ENCODE measurements at regions not wholly inside any gene's neighbourhood (a gene's known extent, or its start where the extent isn't known, plus 50 kb on each side); places are given as distances from the start of the nearest gene placed in this dataset.

DNA sequence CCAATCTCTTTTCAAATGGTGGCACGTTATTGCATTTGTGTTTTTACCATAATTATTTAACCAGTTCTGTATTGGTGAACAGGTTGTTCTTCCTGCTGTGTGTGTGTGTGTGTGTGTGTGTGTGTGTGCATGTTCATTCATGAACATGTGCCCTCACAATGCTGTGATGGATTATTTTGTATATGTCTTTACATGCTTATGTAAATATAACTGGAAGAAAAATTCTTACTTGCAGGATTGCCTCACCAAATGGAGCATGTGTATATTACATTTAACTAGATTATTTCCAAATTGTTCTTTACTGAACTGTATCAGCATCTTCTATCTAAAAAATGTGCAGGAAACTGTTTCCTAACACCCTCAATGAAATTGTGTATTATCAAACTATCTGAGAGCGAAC lies 175.2 kb upstream of the ZPLD1 start:
- Histone ChIP-seq H3K27me3 (replicated peaks; ENCODE audit: control insufficient read depth, insufficient read depth, low read length) (no peaks in the 10 kb centered on the region), H3K36me3 (ENCODE audit: control insufficient read depth, insufficient read depth, low read length) (no peaks in the 10 kb centered on the region), H3K9me3 (no peaks in the 10 kb centered on the region), H3K4me1 (no peaks in the 10 kb centered on the region), H3K4me3 (ENCODE audit: low read depth, low read length) (no peak overlapping the region)
- intact Hi-C loops (cut with micrococcal nuclease; ENCODE audit: unreplicated experiment) = no loop called here
- POLR2A ChIA-PET = no interaction called here
- H3K4me1 Mint-ChIP-seq (ENCODE audit: low read depth, unreplicated experiment) = no peaks in the 10 kb centered on the region
- no peaks in the 10 kb centered on the region for H3K36me3 Mint-ChIP-seq (ENCODE audit: insufficient read depth, unreplicated experiment)
- H3K4me3 Mint-ChIP-seq (ENCODE audit: unreplicated experiment) = no peak overlapping the region
- no peak overlapping the region for H3K27ac Mint-ChIP-seq (ENCODE audit: unreplicated experiment)
- H3K9me3 Mint-ChIP-seq (ENCODE audit: unreplicated experiment) = no peaks in the 10 kb centered on the region
- TF ChIP-seq, protein P1, sequence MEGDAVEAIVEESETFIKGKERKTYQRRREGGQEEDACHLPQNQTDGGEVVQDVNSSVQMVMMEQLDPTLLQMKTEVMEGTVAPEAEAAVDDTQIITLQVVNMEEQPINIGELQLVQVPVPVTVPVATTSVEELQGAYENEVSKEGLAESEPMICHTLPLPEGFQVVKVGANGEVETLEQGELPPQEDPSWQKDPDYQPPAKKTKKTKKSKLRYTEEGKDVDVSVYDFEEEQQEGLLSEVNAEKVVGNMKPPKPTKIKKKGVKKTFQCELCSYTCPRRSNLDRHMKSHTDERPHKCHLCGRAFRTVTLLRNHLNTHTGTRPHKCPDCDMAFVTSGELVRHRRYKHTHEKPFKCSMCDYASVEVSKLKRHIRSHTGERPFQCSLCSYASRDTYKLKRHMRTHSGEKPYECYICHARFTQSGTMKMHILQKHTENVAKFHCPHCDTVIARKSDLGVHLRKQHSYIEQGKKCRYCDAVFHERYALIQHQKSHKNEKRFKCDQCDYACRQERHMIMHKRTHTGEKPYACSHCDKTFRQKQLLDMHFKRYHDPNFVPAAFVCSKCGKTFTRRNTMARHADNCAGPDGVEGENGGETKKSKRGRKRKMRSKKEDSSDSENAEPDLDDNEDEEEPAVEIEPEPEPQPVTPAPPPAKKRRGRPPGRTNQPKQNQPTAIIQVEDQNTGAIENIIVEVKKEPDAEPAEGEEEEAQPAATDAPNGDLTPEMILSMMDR (IDR thresholded peaks at IDR 0.05; ENCODE audit: insufficient read depth in 1 of 2, low read depth in 1 of 2, low read length in 1 of 2, severe bottlenecking in 1 of 2, unreplicated experiment in 1 of 2) = no peak
- no peak for DNase-seq
- CTCF ChIA-PET = no interaction called here
- no TSS peak for BruUV-seq (replicated peaks)
- H3K27me3 Mint-ChIP-seq (ENCODE audit: insufficient read depth, unreplicated experiment) = peaks cover 3% of the 10 kb centered on the region

DNA sequence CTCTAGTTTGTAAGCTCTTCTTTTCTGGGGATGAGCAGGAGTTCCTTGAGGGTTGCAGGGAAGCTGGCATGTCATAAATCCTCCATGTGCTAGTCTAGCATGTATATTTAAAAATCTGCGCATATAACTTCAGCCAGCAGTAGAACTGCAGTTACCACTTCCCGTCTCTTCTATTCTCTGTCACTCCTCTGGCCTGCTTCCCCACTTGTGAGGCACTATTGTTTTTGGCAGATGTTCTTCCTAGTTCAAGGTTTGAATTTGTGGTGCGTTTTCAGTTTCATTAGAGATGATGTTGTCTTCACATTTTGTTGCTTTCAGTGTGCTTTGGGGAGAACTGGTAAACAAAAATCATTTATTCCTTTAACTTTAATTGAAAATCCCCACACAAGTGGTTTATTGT lies 169.1 kb upstream of the ZPLD1 start:
- Mint-ChIP-seq H3K36me3 (ENCODE audit: insufficient read depth, unreplicated experiment) (no peaks in the 10 kb centered on the region), H3K27ac (ENCODE audit: unreplicated experiment) (no peak overlapping the region), H3K4me1 (ENCODE audit: low read depth, unreplicated experiment) (no peaks in the 10 kb centered on the region), H3K4me3 (ENCODE audit: unreplicated experiment) (no peak overlapping the region), H3K27me3 (ENCODE audit: insufficient read depth, unreplicated experiment) (no peaks in the 10 kb centered on the region), H3K9me3 (ENCODE audit: unreplicated experiment) (no peaks in the 10 kb centered on the region)
- BruUV-seq (replicated peaks) = no TSS peak
- intact Hi-C loops (cut with micrococcal nuclease; ENCODE audit: unreplicated experiment) = no loop called here
- no peak for DNase-seq
- CTCF ChIA-PET = no interaction called here
- Histone ChIP-seq H3K4me1 (no peaks in the 10 kb centered on the region), H3K27me3 (replicated peaks; ENCODE audit: control insufficient read depth, insufficient read depth, low read length) (no peaks in the 10 kb centered on the region), H3K36me3 (ENCODE audit: control insufficient read depth, insufficient read depth, low read length) (no peaks in the 10 kb centered on the region), H3K9me3 (no peaks in the 10 kb centered on the region), H3K4me3 (ENCODE audit: low read depth, low read length) (no peak overlapping the region)
- POLR2A ChIA-PET = no interaction called here
- TF ChIP-seq, protein P1 (IDR thresholded peaks at IDR 0.05; ENCODE audit: insufficient read depth in 1 of 2, low read depth in 1 of 2, low read length in 1 of 2, severe bottlenecking in 1 of 2, unreplicated experiment in 1 of 2) = no peak

DNA sequence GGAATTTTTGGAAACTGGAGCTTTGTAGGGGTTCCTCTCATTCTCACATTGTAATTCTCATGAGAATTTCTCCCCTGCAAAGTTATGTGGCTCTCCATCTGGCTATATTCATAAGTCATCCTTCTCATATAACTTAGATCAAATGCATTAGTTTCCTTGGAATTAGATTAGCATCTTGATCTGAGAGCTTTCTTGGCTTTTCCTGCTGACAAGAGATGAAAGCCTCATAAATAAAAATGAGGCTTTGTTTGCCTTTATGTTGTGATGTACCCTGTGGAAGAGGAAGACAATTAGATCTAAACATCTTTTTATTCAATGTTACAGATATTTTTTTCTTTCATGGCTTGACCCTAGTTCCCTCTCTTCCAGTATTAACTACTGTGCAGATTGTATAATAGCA lies 165.4 kb upstream of the ZPLD1 start:
- H3K9me3 ChIP-seq = no peaks in the 10 kb centered on the region
- POLR2A ChIA-PET = no interaction called here
- H3K4me3 ChIP-seq (ENCODE audit: low read depth, low read length) = no peak overlapping the region
- H3K27me3 ChIP-seq (replicated peaks; ENCODE audit: control insufficient read depth, insufficient read depth, low read length) = no peaks in the 10 kb centered on the region
- no peaks in the 10 kb centered on the region for H3K36me3 Mint-ChIP-seq (ENCODE audit: insufficient read depth, unreplicated experiment)
- H3K27me3 Mint-ChIP-seq (ENCODE audit: insufficient read depth, unreplicated experiment) = no peaks in the 10 kb centered on the region
- TF ChIP-seq, protein P1 (IDR thresholded peaks at IDR 0.05; ENCODE audit: insufficient read depth in 1 of 2, low read depth in 1 of 2, low read length in 1 of 2, severe bottlenecking in 1 of 2, unreplicated experiment in 1 of 2) = no peak
- CTCF ChIA-PET = no interaction called here
- no peaks in the 10 kb centered on the region for H3K36me3 ChIP-seq (ENCODE audit: control insufficient read depth, insufficient read depth, low read length)
- no peak overlapping the region for H3K27ac Mint-ChIP-seq (ENCODE audit: unreplicated experiment)
- no peaks in the 10 kb centered on the region for H3K4me1 ChIP-seq
- intact Hi-C loops (cut with micrococcal nuclease; ENCODE audit: unreplicated experiment) = no loop called here
- DNase-seq = no peak
- BruUV-seq (replicated peaks) = no TSS peak
- no peak overlapping the region for H3K4me3 Mint-ChIP-seq (ENCODE audit: unreplicated experiment)
- no peaks in the 10 kb centered on the region for H3K9me3 Mint-ChIP-seq (ENCODE audit: unreplicated experiment)
- no peaks in the 10 kb centered on the region for H3K4me1 Mint-ChIP-seq (ENCODE audit: low read depth, unreplicated experiment)

Measured in Caco-2 (cell line).